Neural crest cell (in vitro differentiated cells): ENCODE measurements at regions not wholly inside any gene's neighbourhood (a gene's known extent, or its start where the extent isn't known, plus 50 kb on each side); places are given as distances from the start of the nearest gene placed in this dataset.
A peak's percentile ranks its signal among the peaks of the same experiment; 100 is the strongest.

Source experiments
- DNase-seq: peaks from one replicate; pipeline ENCODE4 v3.0.0; 2021; ENCODE audit warnings: low read depth, mixed read lengths, low spot score
- H3K27ac Mint-ChIP-seq: one replicate; pipeline ENCODE4 v1.8.0; 2021; ENCODE audit warnings: mild to moderate bottlenecking, mixed read lengths; ENCODE audit not compliant: unreplicated experiment
- H3K27me3 Mint-ChIP-seq: 2 replicates; pipeline ENCODE4 v1.8.0; 2021; ENCODE audit warnings: low read depth, mild to moderate bottlenecking, mixed read lengths
- H3K36me3 Mint-ChIP-seq: 2 replicates; pipeline ENCODE4 v1.8.0; 2021; ENCODE audit warnings: low read depth, mild to moderate bottlenecking, mixed read lengths
- H3K4me1 Mint-ChIP-seq: 2 replicates; pipeline ENCODE4 v1.8.0; 2021; ENCODE audit warnings: mixed read lengths
- H3K4me3 Mint-ChIP-seq: one replicate; pipeline ENCODE4 v1.8.0; 2021; ENCODE audit warnings: mild to moderate bottlenecking, mixed read lengths
- H3K9me3 Mint-ChIP-seq: 2 replicates; pipeline ENCODE4 v1.8.0; 2021; ENCODE audit warnings: mixed read lengths
- CTCF ChIP-seq: fragments of 200-600 bp; sonication (generic); conservative IDR thresholded peaks from 2 replicates; pipeline ENCODE4 v1.5.0; 2021; ENCODE audit warnings: antibody characterized with exemption, mild to moderate bottlenecking

DNA sequence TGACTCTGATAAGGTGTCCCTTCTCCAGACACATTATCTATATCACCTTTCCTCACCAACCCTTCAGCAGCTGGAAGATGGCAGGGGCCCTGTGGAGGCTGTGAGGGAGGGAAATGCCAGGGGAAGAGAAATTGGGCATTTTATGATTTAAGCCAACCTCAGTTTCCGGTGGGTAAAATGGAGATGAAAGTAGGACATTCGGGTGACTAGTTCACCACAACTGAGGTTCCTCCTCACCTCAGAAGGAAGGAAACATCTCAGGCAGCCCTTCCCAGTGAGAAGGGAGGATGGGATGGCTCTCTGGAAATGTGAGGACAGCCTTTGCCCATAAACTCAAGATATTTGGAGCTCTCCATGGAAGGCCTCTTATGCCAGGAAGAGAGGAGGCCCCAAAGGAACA lies 251.5 kb downstream of the MID1IP1 start:
- H3K4me1 Mint-ChIP-seq: peaks cover 22% of the 10 kb centered on the region
- no peak for DNase-seq
- H3K27ac Mint-ChIP-seq: peak overlapping the region; percentile 35
- TF ChIP-seq CTCF: no peak
- peak overlapping the region; percentile 61 for H3K4me3 Mint-ChIP-seq
- H3K36me3 Mint-ChIP-seq: peaks cover 11% of the 10 kb centered on the region
- H3K27me3 Mint-ChIP-seq: no peaks in the 10 kb centered on the region
- H3K9me3 Mint-ChIP-seq: peaks cover 25% of the 10 kb centered on the region

- Mint-ChIP-seq H3K27ac (no peak overlapping the region), H3K36me3 (peaks cover 12% of the 10 kb centered on the region), H3K27me3 (no peaks in the 10 kb centered on the region), H3K9me3 (peaks cover 24% of the 10 kb centered on the region), H3K4me1 (no peaks in the 10 kb centered on the region), H3K4me3 (no peak overlapping the region)
- no peak for DNase-seq
- no peak for TF ChIP-seq CTCF
Observed at GRCh38 chrX:39058724-39059123, 257.5 kb downstream of the MID1IP1 start.

DNA sequence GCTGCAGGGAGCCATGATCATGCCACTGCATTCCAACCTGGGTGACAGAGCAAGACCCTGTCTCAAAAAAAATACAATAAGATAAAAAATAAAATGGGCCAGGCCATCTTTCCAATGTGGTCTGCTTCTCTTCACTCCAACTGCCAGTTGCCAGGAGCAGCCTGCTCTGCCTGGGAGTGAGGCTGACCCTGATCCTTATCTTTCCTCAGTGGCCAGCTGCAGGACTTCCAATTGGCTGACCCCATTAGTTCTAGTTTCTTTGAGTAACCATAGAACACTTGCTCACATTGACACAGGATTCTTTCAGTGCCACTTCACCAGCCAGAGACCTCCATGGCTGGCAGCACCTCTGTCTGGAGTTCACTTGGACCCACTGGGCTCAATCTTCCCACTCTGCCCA lies 258.6 kb downstream of the MID1IP1 start:
- H3K4me1 Mint-ChIP-seq: peaks cover 1% of the 10 kb centered on the region
- H3K27ac Mint-ChIP-seq: no peak overlapping the region
- peaks cover 23% of the 10 kb centered on the region for H3K9me3 Mint-ChIP-seq
- H3K27me3 Mint-ChIP-seq: no peaks in the 10 kb centered on the region
- DNase-seq: no peak
- no peak for TF ChIP-seq CTCF
- peaks cover 12% of the 10 kb centered on the region for H3K36me3 Mint-ChIP-seq
- no peak overlapping the region for H3K4me3 Mint-ChIP-seq

GRCh38 chrX:39063037-39063436 lies 261.8 kb downstream of the MID1IP1 start:
- no peak for DNase-seq
- no peak for TF ChIP-seq CTCF
- Mint-ChIP-seq H3K27ac (no peak overlapping the region), H3K4me3 (no peak overlapping the region), H3K9me3 (peaks cover 12% of the 10 kb centered on the region), H3K36me3 (peaks cover 8% of the 10 kb centered on the region), H3K4me1 (peaks cover 11% of the 10 kb centered on the region), H3K27me3 (no peaks in the 10 kb centered on the region)

GRCh38 chrX:39063702-39064101 lies 262.4 kb downstream of the MID1IP1 start:
- no peak for TF ChIP-seq CTCF
- no peak overlapping the region for H3K27ac Mint-ChIP-seq
- no peaks in the 10 kb centered on the region for H3K27me3 Mint-ChIP-seq
- peaks cover 12% of the 10 kb centered on the region for H3K9me3 Mint-ChIP-seq
- H3K4me3 Mint-ChIP-seq: no peak overlapping the region
- peaks cover 11% of the 10 kb centered on the region for H3K4me1 Mint-ChIP-seq
- peaks cover 8% of the 10 kb centered on the region for H3K36me3 Mint-ChIP-seq
- DNase-seq: no peak
